OCI-LY3 (cell line): ENCODE measurements at regions not wholly inside any gene's neighbourhood (a gene's known extent, or its start where the extent isn't known, plus 50 kb on each side); places are given as distances from the start of the nearest gene placed in this dataset.

ENCODE experiments used
- H2AFZ ChIP-seq: fragments of 200-600, 300-600 bp; shearing (Covaris generic); 2 replicates; pipeline ENCODE4 v1.6.0; 2014; ENCODE audit warnings: antibody characterized with exemption, low read depth, low read length
- H3K27ac ChIP-seq: fragments of 200-600, 300-600 bp; sonication (generic); 2 replicates; pipeline ENCODE4 v1.5.1; 2014; ENCODE audit warnings: mild to moderate bottlenecking, low read length, moderate library complexity, mixed read lengths
- H3K27me3 ChIP-seq: fragments of 200-600, 300-600 bp; sonication (generic); 2 replicates; pipeline ENCODE4 v1.6.1; 2014; ENCODE audit warnings: low read depth, low read length, mixed read lengths
- H3K36me3 ChIP-seq: fragments of 200-600, 300-600 bp; sonication (generic); replicated peaks from 2 replicates; pipeline ENCODE3; 2014; ENCODE audit warnings: low read depth, low read length, mixed read lengths
- H3K4me1 ChIP-seq: fragments of 300-600, 200-600 bp; sonication (generic); 2 replicates; pipeline ENCODE4 v1.6.1; 2014; ENCODE audit warnings: low read length, mixed read lengths
- H3K4me2 ChIP-seq: fragments of 200-600, 300-600 bp; sonication (generic); 2 replicates; pipeline ENCODE4 v1.6.1; 2014; ENCODE audit warnings: low read length, mixed read lengths
- H3K4me3 ChIP-seq: fragments of 300-600, 200-600 bp; sonication (generic); 2 replicates; pipeline ENCODE4 v1.5.1; 2014; ENCODE audit warnings: antibody characterized with exemption, mild to moderate bottlenecking, low read length, moderate library complexity
- H3K79me2 ChIP-seq: fragments of 300-600, 200-600 bp; shearing (Covaris generic); 2 replicates; pipeline ENCODE4 v1.6.1; 2014; ENCODE audit warnings: mild to moderate bottlenecking, low read length, mixed read lengths
- H3K9ac ChIP-seq: fragments of 300-600, 200-600 bp; shearing (Covaris generic); 2 replicates; pipeline ENCODE4 v1.6.0; 2014; ENCODE audit warnings: mild to moderate bottlenecking, low read length, moderate library complexity
- H3K9me3 ChIP-seq: fragments of 200-600, 300-600 bp; shearing (Covaris generic); 2 replicates; pipeline ENCODE4 v1.6.1; 2014; ENCODE audit warnings: low read length, mixed read lengths; ENCODE audit not compliant: insufficient read depth
- H4K20me1 ChIP-seq: fragments of 200-600, 300-600 bp; sonication (generic); 2 replicates; pipeline ENCODE4 v1.6.1; 2016; ENCODE audit warnings: low read length, mixed read lengths; ENCODE audit not compliant: insufficient read depth
- CTCF ChIP-seq: fragments of 200-600, 300-600 bp; sonication (generic); IDR thresholded peaks from 2 replicates; pipeline ENCODE4 v1.5.1; 2014; ENCODE audit warnings: antibody characterized with exemption, low read length, low read depth
- EZH2phosphoT487 ChIP-seq: fragments of 200-600 bp; shearing (Covaris generic); IDR thresholded peaks from 2 replicates; pipeline ENCODE4 v1.6.1; 2018; ENCODE audit warnings: antibody characterized with exemption, mixed run types, low read depth

GRCh38 chr9:124197177-124198095 is 60.3 kb upstream of the NEK6 start:
- Histone ChIP-seq H3K4me2 (peak overlapping the region; percentile 70), H3K4me3 (peak overlapping the region; percentile 68), H3K79me2 (no peaks in the 10 kb centered on the region), H2AFZ (peak overlapping the region; percentile 72), H3K9ac (peak overlapping the region; percentile 65), H3K27me3 (no peaks in the 10 kb centered on the region), H3K36me3 (peaks cover 7% of the 10 kb centered on the region), H3K27ac (peak overlapping the region; percentile 68), H3K4me1 (peaks cover 54% of the 10 kb centered on the region), H3K9me3 (peaks cover 6% of the 10 kb centered on the region; the same call in 1 of the 2 replicates), H4K20me1 (no peaks in the 10 kb centered on the region)
- no peak for TF ChIP-seq EZH2phosphoT487
- peak; percentile 43; the same call in 1 of the 2 replicates for TF ChIP-seq CTCF

- Histone ChIP-seq H3K27ac (no peak overlapping the region), H3K4me3 (no peak overlapping the region), H3K4me2 (no peak overlapping the region), H2AFZ (no peak overlapping the region), H3K79me2 (no peaks in the 10 kb centered on the region), H3K27me3 (no peaks in the 10 kb centered on the region), H3K9me3 (peaks cover 6% of the 10 kb centered on the region; the same call in 1 of the 2 replicates), H3K9ac (no peak overlapping the region), H3K36me3 (peaks cover 7% of the 10 kb centered on the region), H4K20me1 (no peaks in the 10 kb centered on the region), H3K4me1 (peaks cover 61% of the 10 kb centered on the region)
- TF ChIP-seq EZH2phosphoT487, result no peak
- TF ChIP-seq CTCF, result no peak
Measured at GRCh38 chr9:124198331-124198730, 59.4 kb upstream of the NEK6 start.

GRCh38 chr9:124198948-124199347 is 58.8 kb upstream of the NEK6 start:
- Histone ChIP-seq H3K36me3 (peaks cover 7% of the 10 kb centered on the region), H3K79me2 (no peaks in the 10 kb centered on the region), H2AFZ (no peak overlapping the region), H3K27ac (no peak overlapping the region), H4K20me1 (no peaks in the 10 kb centered on the region), H3K9me3 (peaks cover 6% of the 10 kb centered on the region; the same call in 1 of the 2 replicates), H3K9ac (no peak overlapping the region), H3K27me3 (no peaks in the 10 kb centered on the region), H3K4me2 (no peak overlapping the region), H3K4me1 (peaks cover 67% of the 10 kb centered on the region), H3K4me3 (no peak overlapping the region)
- TF ChIP-seq EZH2phosphoT487 (no peak), CTCF (no peak)

GRCh38 chr9:124199474-124199873 is 58.3 kb upstream of the NEK6 start:
- H3K4me2 ChIP-seq, result no peak overlapping the region
- no peak for TF ChIP-seq EZH2phosphoT487
- no peak for TF ChIP-seq CTCF
- no peak overlapping the region for H3K9ac ChIP-seq
- H3K79me2 ChIP-seq, result no peaks in the 10 kb centered on the region
- H3K27me3 ChIP-seq, result no peaks in the 10 kb centered on the region
- peaks cover 6% of the 10 kb centered on the region; the same call in 1 of the 2 replicates for H3K9me3 ChIP-seq
- H3K4me3 ChIP-seq, result no peak overlapping the region
- H2AFZ ChIP-seq, result no peak overlapping the region
- peaks cover 7% of the 10 kb centered on the region for H3K36me3 ChIP-seq
- H4K20me1 ChIP-seq, result no peaks in the 10 kb centered on the region
- H3K4me1 ChIP-seq, result peaks cover 69% of the 10 kb centered on the region
- no peak overlapping the region for H3K27ac ChIP-seq
